Chondrocyte (in vitro differentiated cells): ENCODE measurements at regions not wholly inside any gene's neighbourhood (a gene's known extent, or its start where the extent isn't known, plus 50 kb on each side); places are given as distances from the start of the nearest gene placed in this dataset.

ENCODE experiments used
- DNase-seq: peaks from one replicate; pipeline ENCODE4 v3.0.0; 2021; ENCODE audit warnings: mixed read lengths, low spot score
- H3K27ac Mint-ChIP-seq: one replicate; pipeline ENCODE4 v1.8.0; 2021; ENCODE audit warnings: mild to moderate bottlenecking, moderate library complexity, mixed read lengths; ENCODE audit not compliant: unreplicated experiment
- H3K27me3 Mint-ChIP-seq: 2 replicates; pipeline ENCODE4 v1.8.0; 2021; ENCODE audit warnings: low read depth, mixed read lengths
- H3K36me3 Mint-ChIP-seq: 2 replicates; pipeline ENCODE4 v1.8.0; 2021; ENCODE audit warnings: low read depth, mixed read lengths
- H3K4me1 Mint-ChIP-seq: 2 replicates; pipeline ENCODE4 v1.8.0; 2021; ENCODE audit warnings: low read depth, mild to moderate bottlenecking, mixed read lengths
- H3K4me3 Mint-ChIP-seq: one replicate; pipeline ENCODE4 v1.8.0; 2021; ENCODE audit warnings: mild to moderate bottlenecking, moderate library complexity, mixed read lengths; ENCODE audit not compliant: unreplicated experiment
- H3K9me3 Mint-ChIP-seq: 2 replicates; pipeline ENCODE4 v1.8.0; 2021; ENCODE audit warnings: low read depth, mixed read lengths
- TF ChIP-seq, protein P1 (sequence below): fragments of 200-600 bp; sonication (generic); IDR thresholded peaks from 2 replicates; pipeline ENCODE4 v1.5.0; 2021; ENCODE audit warnings: antibody characterized with exemption, mild to moderate bottlenecking, moderate library complexity

DNA sequence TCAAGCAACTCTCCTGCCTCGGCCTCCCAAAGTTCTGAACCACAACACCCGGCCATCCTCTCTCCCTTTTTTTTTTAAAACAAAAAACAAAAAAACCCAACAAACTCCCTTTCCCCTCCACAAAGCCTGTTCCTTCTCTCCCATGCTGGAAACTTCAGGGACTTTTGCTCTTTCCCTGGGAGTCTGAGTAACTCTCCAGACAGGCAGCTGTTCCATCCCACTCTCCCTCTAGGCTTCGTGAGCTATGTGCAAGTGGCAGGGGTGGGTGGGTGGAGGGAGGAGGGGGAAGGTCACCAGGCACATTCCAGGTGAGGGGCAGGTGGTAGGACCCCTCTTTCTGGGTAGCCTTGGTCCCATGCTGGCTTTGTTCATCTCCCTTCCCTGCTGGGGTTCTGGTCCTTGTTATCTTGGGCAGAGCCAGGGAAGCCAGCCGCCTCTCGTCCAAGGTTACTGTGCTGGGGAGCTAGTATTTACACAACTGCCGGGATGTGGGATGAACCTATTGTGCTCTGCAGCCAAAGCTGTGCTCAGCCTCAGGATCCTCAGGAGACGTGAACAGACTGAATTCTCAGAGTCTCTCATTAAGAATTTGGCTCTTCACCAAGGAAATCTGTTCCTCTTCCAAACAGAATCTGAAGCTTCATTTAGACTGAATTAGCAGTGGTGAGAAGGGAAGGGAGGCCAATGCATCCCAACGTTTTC, 106.9 kb downstream of the LIPG start:
- no peak overlapping the region for H3K4me3 Mint-ChIP-seq
- H3K4me1 Mint-ChIP-seq = peaks cover 17% of the 10 kb centered on the region
- H3K27me3 Mint-ChIP-seq = peaks cover 16% of the 10 kb centered on the region
- DNase-seq = no peak
- peaks cover 2% of the 10 kb centered on the region for H3K36me3 Mint-ChIP-seq
- no peak overlapping the region for H3K27ac Mint-ChIP-seq
- H3K9me3 Mint-ChIP-seq = no peaks in the 10 kb centered on the region
- TF ChIP-seq, protein P1, sequence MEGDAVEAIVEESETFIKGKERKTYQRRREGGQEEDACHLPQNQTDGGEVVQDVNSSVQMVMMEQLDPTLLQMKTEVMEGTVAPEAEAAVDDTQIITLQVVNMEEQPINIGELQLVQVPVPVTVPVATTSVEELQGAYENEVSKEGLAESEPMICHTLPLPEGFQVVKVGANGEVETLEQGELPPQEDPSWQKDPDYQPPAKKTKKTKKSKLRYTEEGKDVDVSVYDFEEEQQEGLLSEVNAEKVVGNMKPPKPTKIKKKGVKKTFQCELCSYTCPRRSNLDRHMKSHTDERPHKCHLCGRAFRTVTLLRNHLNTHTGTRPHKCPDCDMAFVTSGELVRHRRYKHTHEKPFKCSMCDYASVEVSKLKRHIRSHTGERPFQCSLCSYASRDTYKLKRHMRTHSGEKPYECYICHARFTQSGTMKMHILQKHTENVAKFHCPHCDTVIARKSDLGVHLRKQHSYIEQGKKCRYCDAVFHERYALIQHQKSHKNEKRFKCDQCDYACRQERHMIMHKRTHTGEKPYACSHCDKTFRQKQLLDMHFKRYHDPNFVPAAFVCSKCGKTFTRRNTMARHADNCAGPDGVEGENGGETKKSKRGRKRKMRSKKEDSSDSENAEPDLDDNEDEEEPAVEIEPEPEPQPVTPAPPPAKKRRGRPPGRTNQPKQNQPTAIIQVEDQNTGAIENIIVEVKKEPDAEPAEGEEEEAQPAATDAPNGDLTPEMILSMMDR = no peak

DNA sequence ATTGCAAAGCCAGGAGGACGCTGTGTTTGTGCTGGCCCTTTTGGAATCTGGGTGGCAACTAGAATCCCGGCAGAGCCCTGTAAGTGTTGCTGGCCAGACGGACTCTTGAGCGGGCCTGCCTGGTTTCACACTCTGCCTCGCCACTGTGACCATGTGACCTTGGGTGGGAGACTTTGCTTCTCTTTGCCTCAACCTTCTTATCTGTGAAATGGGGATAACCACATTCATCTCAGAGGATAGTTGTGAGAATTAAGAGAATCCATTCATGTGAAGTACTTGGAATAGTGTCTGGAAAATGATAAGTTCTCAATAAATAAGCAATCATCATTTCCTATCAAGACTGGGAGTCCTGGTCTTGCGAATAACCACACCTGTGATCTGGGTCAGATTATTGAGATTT, 105.6 kb downstream of the LIPG start:
- Mint-ChIP-seq H3K4me1 (peaks cover 17% of the 10 kb centered on the region), H3K36me3 (no peaks in the 10 kb centered on the region), H3K9me3 (no peaks in the 10 kb centered on the region), H3K27me3 (peaks cover 7% of the 10 kb centered on the region), H3K4me3 (no peak overlapping the region), H3K27ac (no peak overlapping the region)
- no peak for DNase-seq
- TF ChIP-seq, protein P1 = no peak

- H3K27me3 Mint-ChIP-seq = peaks cover 7% of the 10 kb centered on the region
- H3K4me1 Mint-ChIP-seq = peaks cover 17% of the 10 kb centered on the region
- H3K4me3 Mint-ChIP-seq = no peak overlapping the region
- TF ChIP-seq, protein P1 = no peak
- H3K27ac Mint-ChIP-seq = no peak overlapping the region
- H3K36me3 Mint-ChIP-seq = no peaks in the 10 kb centered on the region
- no peaks in the 10 kb centered on the region for H3K9me3 Mint-ChIP-seq
- no peak for DNase-seq
Measured at GRCh38 chr18:49666045-49666775, 104.4 kb downstream of the LIPG start.

- Mint-ChIP-seq H3K27ac (no peak overlapping the region), H3K27me3 (peaks cover 3% of the 10 kb centered on the region), H3K4me3 (no peak overlapping the region), H3K4me1 (peaks cover 17% of the 10 kb centered on the region), H3K36me3 (no peaks in the 10 kb centered on the region), H3K9me3 (no peaks in the 10 kb centered on the region)
- DNase-seq = no peak
- TF ChIP-seq, protein P1 = no peak
Measured at GRCh38 chr18:49663899-49664890, 102.3 kb downstream of the LIPG start.

DNA sequence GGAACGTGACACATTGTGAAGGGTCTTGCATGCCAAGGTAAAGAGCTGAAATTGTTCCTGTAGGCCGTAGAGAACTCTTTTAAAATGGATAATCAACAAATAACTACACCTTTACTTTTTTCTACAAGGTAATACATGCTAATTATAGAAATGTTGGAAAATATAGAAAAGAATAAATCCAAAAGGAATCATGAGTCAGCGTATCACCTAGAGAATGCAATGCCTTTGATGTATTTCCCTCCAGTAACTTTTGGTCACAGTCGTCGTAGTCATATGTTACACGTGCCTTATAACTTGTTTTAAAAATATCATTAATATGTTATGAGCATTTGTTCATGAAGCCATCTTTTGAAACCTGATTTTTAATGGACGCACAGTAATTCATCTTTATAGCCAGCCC, 100.6 kb downstream of the LIPG start:
- Mint-ChIP-seq H3K27ac (no peak overlapping the region), H3K4me3 (no peak overlapping the region), H3K36me3 (no peaks in the 10 kb centered on the region), H3K27me3 (no peaks in the 10 kb centered on the region), H3K4me1 (peaks cover 11% of the 10 kb centered on the region), H3K9me3 (no peaks in the 10 kb centered on the region)
- no peak for DNase-seq
- TF ChIP-seq, protein P1 = no peak
